Type B pancreatic cell (in vitro differentiated cells): ENCODE measurements at regions not wholly inside any gene's neighbourhood (a gene's known extent, or its start where the extent isn't known, plus 50 kb on each side); places are given as distances from the start of the nearest gene placed in this dataset.

ENCODE experiments used
- DNase-seq: peaks from one replicate; pipeline ENCODE4 v3.0.0; 2021; ENCODE audit warnings: mixed read lengths; ENCODE audit not compliant: unreplicated experiment; ENCODE audit errors: extremely low spot score
- H3K27ac Mint-ChIP-seq: 2 replicates; pipeline ENCODE4 v1.8.0; 2021; ENCODE audit warnings: mild to moderate bottlenecking, mixed read lengths
- H3K27me3 Mint-ChIP-seq: 2 replicates; pipeline ENCODE4 v1.8.0; 2021; ENCODE audit warnings: mixed read lengths
- H3K36me3 Mint-ChIP-seq: 2 replicates; pipeline ENCODE4 v1.8.0; 2021; ENCODE audit warnings: mixed read lengths
- H3K4me1 Mint-ChIP-seq: one replicate; pipeline ENCODE4 v1.8.0; 2021; ENCODE audit warnings: mixed read lengths; ENCODE audit not compliant: unreplicated experiment
- H3K4me3 Mint-ChIP-seq: 2 replicates; pipeline ENCODE4 v1.8.0; 2021; ENCODE audit warnings: mild to moderate bottlenecking, mixed read lengths
- H3K9me3 Mint-ChIP-seq: 2 replicates; pipeline ENCODE4 v1.8.0; 2021; ENCODE audit warnings: mixed read lengths
- TF ChIP-seq, protein P1 (sequence below): fragments of 200-600 bp; sonication (generic); conservative IDR thresholded peaks from 2 replicates; pipeline ENCODE4 v1.5.0; 2021; ENCODE audit warnings: antibody characterized with exemption, mild to moderate bottlenecking

DNA sequence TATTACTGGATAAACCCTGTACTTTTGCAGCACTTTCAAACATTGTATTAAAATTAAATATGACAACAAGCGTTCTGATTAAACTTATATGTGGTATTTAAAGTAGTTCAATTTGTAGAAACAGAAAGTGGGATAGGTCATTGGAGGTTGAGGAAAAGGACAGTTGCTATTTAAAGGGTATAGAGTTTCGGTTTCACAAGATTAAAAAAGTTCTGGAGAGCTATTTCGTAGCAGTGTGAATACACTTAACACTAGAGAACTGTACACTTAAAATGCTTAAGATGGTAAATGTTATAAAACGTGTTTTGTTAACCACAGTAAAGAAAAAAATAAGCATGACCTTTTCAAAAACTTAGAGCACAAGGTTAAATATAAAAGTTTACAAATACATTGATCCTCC is 382.1 kb downstream of the BRINP1 start:
- Mint-ChIP-seq H3K36me3 (no peaks in the 10 kb centered on the region), H3K4me1 (peaks cover 24% of the 10 kb centered on the region), H3K27ac (no peak overlapping the region), H3K9me3 (no peaks in the 10 kb centered on the region), H3K4me3 (no peak overlapping the region), H3K27me3 (peaks cover 3% of the 10 kb centered on the region)
- TF ChIP-seq, protein P1, sequence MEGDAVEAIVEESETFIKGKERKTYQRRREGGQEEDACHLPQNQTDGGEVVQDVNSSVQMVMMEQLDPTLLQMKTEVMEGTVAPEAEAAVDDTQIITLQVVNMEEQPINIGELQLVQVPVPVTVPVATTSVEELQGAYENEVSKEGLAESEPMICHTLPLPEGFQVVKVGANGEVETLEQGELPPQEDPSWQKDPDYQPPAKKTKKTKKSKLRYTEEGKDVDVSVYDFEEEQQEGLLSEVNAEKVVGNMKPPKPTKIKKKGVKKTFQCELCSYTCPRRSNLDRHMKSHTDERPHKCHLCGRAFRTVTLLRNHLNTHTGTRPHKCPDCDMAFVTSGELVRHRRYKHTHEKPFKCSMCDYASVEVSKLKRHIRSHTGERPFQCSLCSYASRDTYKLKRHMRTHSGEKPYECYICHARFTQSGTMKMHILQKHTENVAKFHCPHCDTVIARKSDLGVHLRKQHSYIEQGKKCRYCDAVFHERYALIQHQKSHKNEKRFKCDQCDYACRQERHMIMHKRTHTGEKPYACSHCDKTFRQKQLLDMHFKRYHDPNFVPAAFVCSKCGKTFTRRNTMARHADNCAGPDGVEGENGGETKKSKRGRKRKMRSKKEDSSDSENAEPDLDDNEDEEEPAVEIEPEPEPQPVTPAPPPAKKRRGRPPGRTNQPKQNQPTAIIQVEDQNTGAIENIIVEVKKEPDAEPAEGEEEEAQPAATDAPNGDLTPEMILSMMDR = no peak
- DNase-seq = no peak

GRCh38 chr9:118990949-118991348 is 378.3 kb downstream of the BRINP1 start:
- TF ChIP-seq, protein P1 = no peak
- no peaks in the 10 kb centered on the region for H3K9me3 Mint-ChIP-seq
- peaks cover 3% of the 10 kb centered on the region for H3K27me3 Mint-ChIP-seq
- no peaks in the 10 kb centered on the region for H3K36me3 Mint-ChIP-seq
- H3K27ac Mint-ChIP-seq = no peak overlapping the region
- H3K4me1 Mint-ChIP-seq = peaks cover 18% of the 10 kb centered on the region
- no peak overlapping the region for H3K4me3 Mint-ChIP-seq
- DNase-seq = no peak

GRCh38 chr9:118991366-118992285 is 377.6 kb downstream of the BRINP1 start:
- H3K27ac Mint-ChIP-seq = no peak overlapping the region
- peaks cover 3% of the 10 kb centered on the region for H3K27me3 Mint-ChIP-seq
- no peak for DNase-seq
- TF ChIP-seq, protein P1 = no peak
- no peaks in the 10 kb centered on the region for H3K36me3 Mint-ChIP-seq
- H3K9me3 Mint-ChIP-seq = no peaks in the 10 kb centered on the region
- H3K4me1 Mint-ChIP-seq = peaks cover 18% of the 10 kb centered on the region
- H3K4me3 Mint-ChIP-seq = no peak overlapping the region

- Mint-ChIP-seq H3K27me3 (no peaks in the 10 kb centered on the region), H3K4me3 (no peak overlapping the region), H3K36me3 (no peaks in the 10 kb centered on the region), H3K27ac (no peak overlapping the region), H3K4me1 (peaks cover 18% of the 10 kb centered on the region), H3K9me3 (peaks cover 4% of the 10 kb centered on the region)
- DNase-seq = no peak
- TF ChIP-seq, protein P1 = no peak
Measured at GRCh38 chr9:118992813-118993794, 376.1 kb downstream of the BRINP1 start.

DNA sequence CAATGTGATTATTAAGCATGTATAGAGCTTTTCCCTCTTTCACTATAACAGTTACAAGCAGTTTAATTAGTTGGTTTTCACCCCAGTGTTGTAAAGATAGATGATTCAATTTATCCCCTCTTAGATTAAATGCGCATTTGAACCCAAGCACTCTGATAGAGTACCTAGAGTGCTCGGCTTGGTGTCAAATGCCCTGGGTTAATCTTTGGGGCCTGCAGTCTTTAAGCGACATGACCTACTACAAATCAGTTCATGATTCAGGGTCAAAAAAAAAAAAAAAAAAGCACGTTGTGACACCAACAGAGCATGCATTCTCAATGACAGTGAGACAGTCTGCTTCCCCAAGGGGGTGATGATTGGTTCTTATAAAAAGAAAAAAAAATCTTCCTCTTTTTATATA is 375.3 kb downstream of the BRINP1 start:
- Mint-ChIP-seq H3K4me3 (no peak overlapping the region), H3K36me3 (no peaks in the 10 kb centered on the region), H3K9me3 (peaks cover 4% of the 10 kb centered on the region), H3K27ac (no peak overlapping the region), H3K4me1 (peaks cover 18% of the 10 kb centered on the region), H3K27me3 (no peaks in the 10 kb centered on the region)
- TF ChIP-seq, protein P1 = no peak
- DNase-seq = no peak
